ENCODE measurements at regions not wholly inside any gene's neighbourhood (a gene's known extent, or its start where the extent isn't known, plus 50 kb on each side); places are given as distances from the start of the nearest gene placed in this dataset.

GRCh38 chr1:187892683-187893039, 1063.9 kb downstream of the PLA2G4A start:
- no peak for TF ChIP-seq CTCF (IDR thresholded peaks at IDR 0.05; ENCODE audit: low read depth, low read length)
- TF ChIP-seq EZH2phosphoT487 (IDR thresholded peaks at IDR 0.05; ENCODE audit: low read depth) = no peak

All from OCI-LY3 (cell line).